ENCODE measurements at regions not wholly inside any gene's neighbourhood (a gene's known extent, or its start where the extent isn't known, plus 50 kb on each side); places are given as distances from the start of the nearest gene placed in this dataset.

DNA sequence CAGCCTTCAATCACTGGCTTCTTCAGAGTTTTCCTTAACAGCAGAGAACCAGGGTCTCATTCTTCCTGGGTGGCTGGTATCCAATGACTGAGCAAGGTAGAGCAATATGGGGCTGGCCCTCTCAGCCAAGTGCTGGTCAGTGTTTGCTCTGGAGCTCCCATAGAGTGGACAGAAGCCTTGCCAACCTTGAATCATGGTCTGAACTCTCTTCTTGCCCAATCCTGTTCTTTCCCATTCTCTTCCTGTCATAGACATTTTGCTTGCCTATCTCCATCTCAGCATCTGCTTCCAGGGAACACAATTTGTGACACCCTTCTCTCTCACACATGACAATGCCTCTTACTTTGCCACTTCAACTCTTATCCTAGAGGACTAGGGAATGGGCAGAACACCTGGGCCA, 245.6 kb upstream of the PEX5L start:
- no peak overlapping the region for H3K18ac ChIP-seq (ENCODE audit: low read length)
- no peak overlapping the region for H2AK5ac ChIP-seq (ENCODE audit: low read length)
- DNase-seq: no peak
- no peaks in the 10 kb centered on the region for H3K4me1 ChIP-seq (ENCODE audit: control insufficient read depth in 1 of 2, insufficient read depth in 2 of 2, low read length in 2 of 2)
- H3K79me2 ChIP-seq (ENCODE audit: control insufficient read depth, insufficient read depth, low read length, poor library complexity): no peaks in the 10 kb centered on the region
- H2BK5ac ChIP-seq (ENCODE audit: low read depth, low read length, poor library complexity): no peak overlapping the region
- no peak overlapping the region for H4K91ac ChIP-seq (ENCODE audit: low read depth, low read length)
- no peak overlapping the region for H3K4me3 ChIP-seq (ENCODE audit: low read depth, low read length)
- H3K36me3 ChIP-seq (ENCODE audit: control insufficient read depth in 1 of 2, insufficient read depth in 2 of 2, low read length in 2 of 2): no peaks in the 10 kb centered on the region
- no peaks in the 10 kb centered on the region for H3K27me3 ChIP-seq (ENCODE audit: insufficient read depth, low read length)
- no peak overlapping the region for H4K8ac ChIP-seq (ENCODE audit: low read depth, low read length)
- no peak overlapping the region for H2BK12ac ChIP-seq (ENCODE audit: low read length)
- no peak overlapping the region for H3K14ac ChIP-seq (ENCODE audit: low read length)
- no peak overlapping the region for H3K9ac ChIP-seq (ENCODE audit: low read length)
- no peak overlapping the region for H3K4me2 ChIP-seq (ENCODE audit: low read length)
- no peak overlapping the region for H3K27ac ChIP-seq (ENCODE audit: low read depth, low read length)
- no peak overlapping the region for H2BK120ac ChIP-seq (ENCODE audit: insufficient read depth, low read length, poor library complexity)
- H4K12ac ChIP-seq (ENCODE audit: low read depth, low read length): no peak overlapping the region
- H2AFZ ChIP-seq (ENCODE audit: insufficient read depth, low read length, poor library complexity): no peak overlapping the region
- no peak overlapping the region for H3K23ac ChIP-seq (ENCODE audit: low read length)
- no peaks in the 10 kb centered on the region for H3K79me1 ChIP-seq (ENCODE audit: low read length)
- H3K4ac ChIP-seq (ENCODE audit: low read depth, low read length): no peak overlapping the region
- no peaks in the 10 kb centered on the region for H3K9me3 ChIP-seq (ENCODE audit: insufficient read depth, low read depth, low read length)

GRCh38 chr3:180283251-180283650, 246.5 kb upstream of the PEX5L start:
- Histone ChIP-seq H2BK12ac (ENCODE audit: low read length) (no peak overlapping the region), H3K4me2 (ENCODE audit: low read length) (no peak overlapping the region), H3K4me3 (ENCODE audit: low read depth, low read length) (no peak overlapping the region), H3K23ac (ENCODE audit: low read length) (no peak overlapping the region), H3K14ac (ENCODE audit: low read length) (no peak overlapping the region), H2AFZ (ENCODE audit: insufficient read depth, low read length, poor library complexity) (no peak overlapping the region), H4K91ac (ENCODE audit: low read depth, low read length) (no peak overlapping the region), H3K18ac (ENCODE audit: low read length) (no peak overlapping the region), H3K4me1 (ENCODE audit: control insufficient read depth in 1 of 2, insufficient read depth in 2 of 2, low read length in 2 of 2) (no peaks in the 10 kb centered on the region), H4K12ac (ENCODE audit: low read depth, low read length) (no peak overlapping the region), H3K36me3 (ENCODE audit: control insufficient read depth in 1 of 2, insufficient read depth in 2 of 2, low read length in 2 of 2) (no peaks in the 10 kb centered on the region), H3K79me1 (ENCODE audit: low read length) (no peaks in the 10 kb centered on the region), H3K9ac (ENCODE audit: low read length) (no peak overlapping the region), H2BK5ac (ENCODE audit: low read depth, low read length, poor library complexity) (no peak overlapping the region), H3K27me3 (ENCODE audit: insufficient read depth, low read length) (no peaks in the 10 kb centered on the region), H3K27ac (ENCODE audit: low read depth, low read length) (no peak overlapping the region), H3K4ac (ENCODE audit: low read depth, low read length) (no peak overlapping the region), H2BK120ac (ENCODE audit: insufficient read depth, low read length, poor library complexity) (no peak overlapping the region), H2AK5ac (ENCODE audit: low read length) (no peak overlapping the region), H3K9me3 (ENCODE audit: insufficient read depth, low read depth, low read length) (no peaks in the 10 kb centered on the region), H3K79me2 (ENCODE audit: control insufficient read depth, insufficient read depth, low read length, poor library complexity) (no peaks in the 10 kb centered on the region), H4K8ac (ENCODE audit: low read depth, low read length) (no peak overlapping the region)
- DNase-seq: no peak
- no CpG with 5 or more reads among the region's 3 CpGs for WGBS (ENCODE audit: extremely low coverage, insufficient coverage, insufficient read length)

- Histone ChIP-seq H3K9me3 (ENCODE audit: insufficient read depth, low read depth, low read length) (no peaks in the 10 kb centered on the region), H3K27ac (ENCODE audit: low read depth, low read length) (no peak overlapping the region), H3K23ac (ENCODE audit: low read length) (no peak overlapping the region), H2AK5ac (ENCODE audit: low read length) (no peak overlapping the region), H2BK5ac (ENCODE audit: low read depth, low read length, poor library complexity) (no peak overlapping the region), H2BK120ac (ENCODE audit: insufficient read depth, low read length, poor library complexity) (no peak overlapping the region), H3K4me3 (ENCODE audit: low read depth, low read length) (no peak overlapping the region), H3K79me1 (ENCODE audit: low read length) (no peaks in the 10 kb centered on the region), H3K4me1 (ENCODE audit: control insufficient read depth in 1 of 2, insufficient read depth in 2 of 2, low read length in 2 of 2) (no peaks in the 10 kb centered on the region), H4K12ac (ENCODE audit: low read depth, low read length) (no peak overlapping the region), H3K4ac (ENCODE audit: low read depth, low read length) (no peak overlapping the region), H2AFZ (ENCODE audit: insufficient read depth, low read length, poor library complexity) (no peak overlapping the region), H2BK12ac (ENCODE audit: low read length) (no peak overlapping the region), H3K36me3 (ENCODE audit: control insufficient read depth in 1 of 2, insufficient read depth in 2 of 2, low read length in 2 of 2) (no peaks in the 10 kb centered on the region), H3K18ac (ENCODE audit: low read length) (no peak overlapping the region), H3K4me2 (ENCODE audit: low read length) (no peak overlapping the region), H3K79me2 (ENCODE audit: control insufficient read depth, insufficient read depth, low read length, poor library complexity) (no peaks in the 10 kb centered on the region), H3K27me3 (ENCODE audit: insufficient read depth, low read length) (no peaks in the 10 kb centered on the region), H4K8ac (ENCODE audit: low read depth, low read length) (no peak overlapping the region), H3K14ac (ENCODE audit: low read length) (no peak overlapping the region), H3K9ac (ENCODE audit: low read length) (no peak overlapping the region), H4K91ac (ENCODE audit: low read depth, low read length) (no peak overlapping the region)
- no peak for DNase-seq
- WGBS (ENCODE audit: extremely low coverage, insufficient coverage, insufficient read length): no CpG with 5 or more reads among the region's 2 CpGs
Observed at GRCh38 chr3:180284331-180285110, 247.8 kb upstream of the PEX5L start.

DNA sequence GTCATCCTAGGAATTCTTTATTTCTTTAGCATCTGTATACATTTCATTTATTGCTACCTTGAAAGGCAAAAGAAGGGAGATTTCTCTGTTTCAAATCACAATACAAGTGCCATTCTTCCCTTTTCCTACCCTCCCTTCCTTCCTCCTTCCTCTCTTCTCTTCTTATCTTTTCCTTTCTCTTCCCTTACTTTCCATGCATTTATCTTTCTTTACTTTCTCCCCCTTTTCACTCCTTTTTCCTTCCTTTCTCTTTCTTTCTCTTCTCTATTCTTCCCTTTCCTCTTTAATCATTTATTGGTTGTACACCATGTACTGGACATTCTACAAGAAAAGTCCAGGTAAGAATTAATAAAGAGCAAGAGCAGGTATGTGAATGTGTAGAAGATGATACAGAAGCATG, 251.0 kb upstream of the PEX5L start:
- Histone ChIP-seq H3K18ac (ENCODE audit: low read length) (no peak overlapping the region), H3K79me2 (ENCODE audit: control insufficient read depth, insufficient read depth, low read length, poor library complexity) (no peaks in the 10 kb centered on the region), H3K9me3 (ENCODE audit: insufficient read depth, low read depth, low read length) (no peaks in the 10 kb centered on the region), H2BK120ac (ENCODE audit: insufficient read depth, low read length, poor library complexity) (no peak overlapping the region), H3K4me1 (ENCODE audit: control insufficient read depth in 1 of 2, insufficient read depth in 2 of 2, low read length in 2 of 2) (no peaks in the 10 kb centered on the region), H4K91ac (ENCODE audit: low read depth, low read length) (no peak overlapping the region), H2BK12ac (ENCODE audit: low read length) (no peak overlapping the region), H3K27ac (ENCODE audit: low read depth, low read length) (no peak overlapping the region), H4K8ac (ENCODE audit: low read depth, low read length) (no peak overlapping the region), H3K4me3 (ENCODE audit: low read depth, low read length) (no peak overlapping the region), H4K12ac (ENCODE audit: low read depth, low read length) (no peak overlapping the region), H3K9ac (ENCODE audit: low read length) (no peak overlapping the region), H3K36me3 (ENCODE audit: control insufficient read depth in 1 of 2, insufficient read depth in 2 of 2, low read length in 2 of 2) (no peaks in the 10 kb centered on the region), H3K4me2 (ENCODE audit: low read length) (no peak overlapping the region), H3K27me3 (ENCODE audit: insufficient read depth, low read length) (no peaks in the 10 kb centered on the region), H3K79me1 (ENCODE audit: low read length) (no peaks in the 10 kb centered on the region), H2BK5ac (ENCODE audit: low read depth, low read length, poor library complexity) (no peak overlapping the region), H2AK5ac (ENCODE audit: low read length) (no peak overlapping the region), H3K14ac (ENCODE audit: low read length) (no peak overlapping the region), H2AFZ (ENCODE audit: insufficient read depth, low read length, poor library complexity) (no peak overlapping the region), H3K23ac (ENCODE audit: low read length) (no peak overlapping the region), H3K4ac (ENCODE audit: low read depth, low read length) (no peak overlapping the region)
- no peak for DNase-seq

Data from trophoblast cell (in vitro differentiated cells and primary cell).